ENCODE measurements at regions not wholly inside any gene's neighbourhood (a gene's known extent, or its start where the extent isn't known, plus 50 kb on each side); places are given as distances from the start of the nearest gene placed in this dataset.

DNA sequence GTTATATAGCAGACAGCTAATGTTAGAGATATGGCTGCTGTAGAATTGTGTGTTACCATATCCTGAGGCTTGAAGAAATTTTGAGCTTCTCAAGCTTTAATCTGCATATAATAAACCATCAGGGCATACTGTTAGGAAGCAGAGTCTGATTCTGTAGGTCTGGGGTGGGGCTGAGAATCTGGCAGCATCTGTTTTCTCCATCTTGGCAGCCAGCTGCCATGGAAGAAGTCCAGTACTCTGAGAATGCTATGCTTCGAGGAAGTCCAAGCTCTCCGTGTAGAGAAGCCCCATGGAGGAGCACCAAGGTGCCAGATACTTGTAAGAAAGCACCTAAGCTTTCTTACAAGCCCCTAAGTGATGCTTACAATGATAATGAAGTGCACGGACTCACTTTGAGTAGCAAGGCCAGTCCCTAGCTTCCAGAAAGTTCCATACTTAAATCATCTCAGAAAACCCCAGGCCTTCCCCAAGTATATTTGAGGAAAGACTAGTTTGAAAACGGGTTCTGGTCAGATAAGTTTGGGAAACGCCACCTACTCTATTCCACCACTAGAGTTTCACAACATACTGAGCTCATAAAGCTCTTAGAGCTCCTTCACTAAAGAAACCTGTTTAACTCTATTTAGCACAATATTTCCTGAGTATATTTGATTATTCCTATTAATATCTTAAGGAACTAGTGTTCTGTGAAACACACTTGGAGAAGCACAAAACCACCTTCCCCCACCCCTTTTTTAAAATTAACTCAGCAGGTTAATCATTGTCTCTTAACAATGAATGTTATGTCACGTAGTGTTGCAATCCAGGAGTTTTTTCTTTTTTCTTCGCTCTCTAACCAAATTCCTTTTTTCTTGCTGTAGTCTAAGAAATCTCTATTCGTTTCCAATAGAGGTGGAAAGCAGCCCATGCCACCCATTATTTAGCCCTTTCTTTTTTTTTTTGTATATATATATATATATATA, 59.9 kb upstream of the RASGRP1 start:
- TF ChIP-seq, protein P1, sequence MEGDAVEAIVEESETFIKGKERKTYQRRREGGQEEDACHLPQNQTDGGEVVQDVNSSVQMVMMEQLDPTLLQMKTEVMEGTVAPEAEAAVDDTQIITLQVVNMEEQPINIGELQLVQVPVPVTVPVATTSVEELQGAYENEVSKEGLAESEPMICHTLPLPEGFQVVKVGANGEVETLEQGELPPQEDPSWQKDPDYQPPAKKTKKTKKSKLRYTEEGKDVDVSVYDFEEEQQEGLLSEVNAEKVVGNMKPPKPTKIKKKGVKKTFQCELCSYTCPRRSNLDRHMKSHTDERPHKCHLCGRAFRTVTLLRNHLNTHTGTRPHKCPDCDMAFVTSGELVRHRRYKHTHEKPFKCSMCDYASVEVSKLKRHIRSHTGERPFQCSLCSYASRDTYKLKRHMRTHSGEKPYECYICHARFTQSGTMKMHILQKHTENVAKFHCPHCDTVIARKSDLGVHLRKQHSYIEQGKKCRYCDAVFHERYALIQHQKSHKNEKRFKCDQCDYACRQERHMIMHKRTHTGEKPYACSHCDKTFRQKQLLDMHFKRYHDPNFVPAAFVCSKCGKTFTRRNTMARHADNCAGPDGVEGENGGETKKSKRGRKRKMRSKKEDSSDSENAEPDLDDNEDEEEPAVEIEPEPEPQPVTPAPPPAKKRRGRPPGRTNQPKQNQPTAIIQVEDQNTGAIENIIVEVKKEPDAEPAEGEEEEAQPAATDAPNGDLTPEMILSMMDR (IDR thresholded peaks at IDR 0.05 in 4 of 5, conservative IDR thresholded peaks at IDR 0.05 in 1 of 5), result no peak
- H3K4me3 ChIP-seq, result no peak overlapping the region
- in situ Hi-C loops (cut with MboI; ENCODE audit: low sequenced_read_pairs in 4 of 4) (no loop called here), intact Hi-C loops (cut with DNase I; ENCODE audit: low total_unique reads) (no loop called here)
- H3K9me3 ChIP-seq, result no peaks in the 10 kb centered on the region
- ATAC-seq (no peak), DNase-seq (no peak)
- no peaks in the 10 kb centered on the region for H3K36me3 ChIP-seq
- H3K4me1 ChIP-seq, result no peaks in the 10 kb centered on the region
- H3K27ac ChIP-seq, result no peak overlapping the region
- H3K27me3 ChIP-seq, result no peaks in the 10 kb centered on the region

DNA sequence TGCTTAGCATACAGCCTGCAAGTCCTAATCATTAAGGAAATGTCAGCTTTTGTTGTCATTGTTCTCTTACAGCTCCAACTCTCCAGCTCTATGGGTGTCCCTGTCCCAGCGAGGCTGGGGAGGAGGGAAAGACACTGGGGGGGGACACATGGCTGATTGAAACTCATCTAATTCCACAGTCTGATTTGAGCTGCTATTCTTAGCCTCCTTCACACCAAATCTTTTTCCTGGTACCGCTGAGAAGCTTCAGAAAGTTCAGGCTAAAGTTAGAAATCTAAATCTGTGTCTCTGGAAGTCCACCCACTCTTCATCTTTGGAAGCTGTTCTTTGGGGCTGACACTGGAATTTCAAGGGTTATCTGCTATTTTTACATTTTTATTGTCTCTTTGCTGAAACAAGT, 61.3 kb upstream of the RASGRP1 start:
- H3K4me3 ChIP-seq, result no peak overlapping the region
- TF ChIP-seq, protein P1 (IDR thresholded peaks at IDR 0.05 in 4 of 5, conservative IDR thresholded peaks at IDR 0.05 in 1 of 5), result no peak
- TF ChIP-seq POLR2A (IDR thresholded peaks at IDR 0.05), result no peak
- no peaks in the 10 kb centered on the region for H3K4me1 ChIP-seq
- H3K27me3 ChIP-seq, result no peaks in the 10 kb centered on the region
- no peak overlapping the region for H3K27ac ChIP-seq
- no peak for ATAC-seq
- no peaks in the 10 kb centered on the region for H3K9me3 ChIP-seq
- in situ Hi-C loops (cut with MboI; ENCODE audit: low sequenced_read_pairs in 4 of 4) (no loop called here), intact Hi-C loops (cut with DNase I; ENCODE audit: low total_unique reads) (no loop called here)
- no peak for DNase-seq
- no peaks in the 10 kb centered on the region for H3K36me3 ChIP-seq

DNA sequence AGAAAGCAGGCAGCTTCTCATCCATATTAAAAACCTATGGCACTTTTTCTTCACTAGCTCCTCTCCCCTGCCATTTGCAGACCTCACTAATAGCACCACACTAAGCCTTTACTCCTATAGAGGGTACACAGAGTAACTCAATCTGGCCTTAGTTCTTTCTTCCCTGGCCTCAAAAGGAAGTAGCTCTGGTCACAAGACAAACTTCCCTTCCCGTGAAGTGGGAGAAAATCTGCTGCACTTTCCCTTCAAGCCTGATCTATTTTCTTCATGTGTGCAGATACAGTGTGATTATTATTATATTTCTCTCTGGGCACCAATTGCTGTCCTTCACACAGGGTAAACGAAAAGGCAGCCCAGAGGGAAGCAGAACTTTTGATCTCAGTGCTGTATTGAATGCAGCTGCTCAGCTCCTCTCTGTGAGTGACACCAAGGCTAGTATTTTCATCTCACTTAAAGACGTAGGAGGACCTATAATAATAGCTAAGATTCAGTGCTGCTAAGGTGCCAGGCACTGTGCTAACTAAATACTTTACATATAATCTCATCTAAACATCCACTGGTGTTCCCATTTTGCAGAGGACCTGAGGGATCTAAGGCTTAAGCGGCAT, 61.9 kb upstream of the RASGRP1 start:
- Histone ChIP-seq H3K27ac (no peak overlapping the region), H3K4me1 (no peaks in the 10 kb centered on the region), H3K4me3 (no peak overlapping the region), H3K9me3 (no peaks in the 10 kb centered on the region), H3K27me3 (no peaks in the 10 kb centered on the region), H3K36me3 (no peaks in the 10 kb centered on the region)
- intact Hi-C loops (cut with DNase I; ENCODE audit: low total_unique reads), result no loop called here
- ATAC-seq (no peak), DNase-seq (no peak)
- in situ Hi-C loops (cut with MboI; ENCODE audit: low sequenced_read_pairs in 4 of 4), result no loop called here
- TF ChIP-seq, protein P1 (IDR thresholded peaks at IDR 0.05 in 4 of 5, conservative IDR thresholded peaks at IDR 0.05 in 1 of 5), result no peak

DNA sequence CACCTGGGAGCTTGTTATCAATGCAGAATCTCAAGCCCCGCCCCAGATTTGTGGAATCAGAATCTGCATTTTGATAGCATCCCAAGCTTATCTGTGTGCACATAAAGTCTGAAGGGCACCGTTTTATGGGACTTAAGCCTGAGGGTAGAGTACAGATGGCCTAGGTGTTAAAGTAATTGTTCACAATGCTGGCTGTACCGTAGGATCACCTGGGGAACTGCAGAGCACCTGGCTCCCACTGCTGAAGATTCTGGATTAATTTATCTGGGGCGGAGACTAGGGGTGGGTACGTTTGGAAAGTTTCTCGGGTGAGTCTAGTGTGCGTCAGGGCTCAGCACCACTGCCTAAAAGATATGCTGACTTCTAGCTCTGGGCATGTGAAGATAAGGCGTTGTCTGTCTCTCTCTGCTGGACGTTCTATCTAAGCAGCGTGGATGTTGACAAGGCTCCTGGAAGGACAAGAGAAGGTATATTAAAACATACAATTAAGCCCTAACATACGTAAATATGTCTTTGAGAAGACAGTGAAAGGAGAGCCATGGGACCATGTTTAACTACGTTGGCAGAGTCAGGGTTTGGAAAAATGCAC, 63.2 kb upstream of the RASGRP1 start:
- no peaks in the 10 kb centered on the region for H3K27me3 ChIP-seq
- ATAC-seq, result no peak
- TF ChIP-seq POLR2A (IDR thresholded peaks at IDR 0.05), result no peak
- TF ChIP-seq, protein P1 (IDR thresholded peaks at IDR 0.05 in 4 of 5, conservative IDR thresholded peaks at IDR 0.05 in 1 of 5), result no peak
- no peak overlapping the region for H3K4me3 ChIP-seq
- intact Hi-C loops (cut with DNase I; ENCODE audit: low total_unique reads), result no loop called here
- no peaks in the 10 kb centered on the region for H3K9me3 ChIP-seq
- no peak overlapping the region for H3K27ac ChIP-seq
- in situ Hi-C loops (cut with MboI; ENCODE audit: low sequenced_read_pairs in 4 of 4), result no loop called here
- no peaks in the 10 kb centered on the region for H3K36me3 ChIP-seq
- no peak for DNase-seq
- H3K4me1 ChIP-seq, result no peaks in the 10 kb centered on the region
